HepG2 (cell line): ENCODE measurements at regions not wholly inside any gene's neighbourhood (a gene's known extent, or its start where the extent isn't known, plus 50 kb on each side); places are given as distances from the start of the nearest gene placed in this dataset.

Source experiments
- ATAC-seq: fragments of 200-7000 bp; cut with Tn5 transposase; 3 replicates; pipeline ENCODE4 v1.9.1; 2020; ENCODE audit warnings: mild to moderate bottlenecking, moderate library complexity
- BruUV-seq: library from RNA; stranded (reverse); fragments of 400-500 nt; replicated peaks from 2 replicates; lab custom pipeline; 2021; lab: Mats Ljungman, UMichigan
- CTCF ChIA-PET: fragments of 300-600 bp; formaldehyde crosslinking; extraction: SDS; loops from one replicate; lab custom pipeline; 2021; ENCODE audit warnings: low total read pairs, inconsistent platforms, low intra/inter-chr PET ratio; lab: Yijun Ruan, JAX
- POLR2A ChIA-PET: fragments of 350-600 bp; sonication (Branson Sonifier 250); formaldehyde crosslinking; loops from one replicate; lab custom pipeline; 2020; ENCODE audit warnings: antibody characterized with exemption, inconsistent platforms; lab: Yijun Ruan, JAX
- DNase-seq: peaks from one replicate; pipeline ENCODE4 v3.0.0-alpha.2; 2015; ENCODE audit warnings: low spot score
- FAIRE-seq: peaks from 3 replicates; lab custom pipeline; 2011; peaks lifted over from hg19 to GRCh38; lab: Jason Lieb, UNC
- H2AFZ ChIP-seq: one replicate; pipeline ENCODE4 v1.6.1; 2011; ENCODE audit warnings: low read length, inconsistent platforms
- H3K27ac ChIP-seq: fragments of 300-600 bp; 3 replicates; pipeline ENCODE4 v1.8.0; 2011; ENCODE audit warnings: mixed run types, mild to moderate bottlenecking, mixed read lengths, low read length, inconsistent platforms; ENCODE audit not compliant: insufficient read depth; ENCODE audit errors: extremely low read length
- H3K27me3 ChIP-seq, 2 experiments: fragments of 200-600 bp in 1 of 2; 2 replicates in 1 of 2; 3 replicates in 1 of 2; pipeline versions ENCODE4 v1.6.0 to v1.8.0; 2011; ENCODE audit warnings: low read length in 2 of 2, mild to moderate bottlenecking in 2 of 2, moderate library complexity in 2 of 2, inconsistent platforms in 1 of 2; ENCODE audit not compliant: insufficient read depth in 2 of 2, control insufficient read depth in 1 of 2
- H3K36me3 ChIP-seq, 2 experiments: fragments of 200-600 bp in 1 of 2; replicated peaks in 1 of 2; 2 replicates in 1 of 2; 3 replicates in 1 of 2; pipeline versions ENCODE4 v1.5.1 to v1.8.0; 2011; ENCODE audit warnings: low read length in 2 of 2, inconsistent platforms in 1 of 2; ENCODE audit not compliant: insufficient read depth in 2 of 2, control insufficient read depth in 1 of 2
- H3K4me1 ChIP-seq: 2 replicates; pipeline ENCODE4 v1.5.1; 2012; ENCODE audit warnings: low read length, inconsistent platforms; ENCODE audit not compliant: insufficient read depth
- H3K4me2 ChIP-seq: 2 replicates; pipeline ENCODE4 v1.6.0; 2011; ENCODE audit warnings: low read depth, low read length, inconsistent platforms
- H3K4me3 ChIP-seq, 3 experiments: fragments of 200-600 bp in 1 of 3; sonication (generic), shearing (Covaris generic) in 1 of 3; replicated peaks in 1 of 3; 2 replicates each; pipeline ENCODE4 v1.5.1; 2011 to 2016; ENCODE audit warnings: low read length in 3 of 3, inconsistent platforms in 2 of 3, low read depth in 2 of 3, mild to moderate bottlenecking in 2 of 3, control low read depth in 1 of 3, mixed read lengths in 1 of 3; ENCODE audit not compliant: insufficient read depth in 1 of 3
- H3K79me2 ChIP-seq: one replicate; pipeline ENCODE4 v1.6.1; 2011; ENCODE audit warnings: low read length, inconsistent platforms; ENCODE audit not compliant: insufficient read depth
- H3K9ac ChIP-seq: 2 replicates; pipeline ENCODE4 v1.6.0; 2011; ENCODE audit warnings: mild to moderate bottlenecking, low read depth, low read length, inconsistent platforms; ENCODE audit not compliant: insufficient read depth
- H3K9me3 ChIP-seq: 2 replicates; pipeline ENCODE4 v1.5.1; 2012; ENCODE audit warnings: mild to moderate bottlenecking, low read length
- H4K20me1 ChIP-seq: 2 replicates; pipeline ENCODE4 v1.6.0; 2011; ENCODE audit warnings: inconsistent platforms, mild to moderate bottlenecking, low read length, moderate library complexity; ENCODE audit not compliant: insufficient read depth
- ZNF747 ChIP-seq: sonication (generic); formaldehyde crosslinking; IDR thresholded peaks from 2 replicates; pipeline ENCODE4 v1.8.1; 2023; ENCODE audit warnings: missing genetic modification reagents, mild to moderate bottlenecking, borderline replicate concordance
- WGBS: methylation state at CpG from one replicate; pipeline ENCODE4 v1.1.6; 2017; ENCODE audit warnings: low lambda C conversion rate; 5-methylcytosine and 5-hydroxymethylcytosine counted together
- in situ Hi-C: cut with HindIII; loops from 2 replicates; pipeline ENCODE4 v1.10.0; 2017; ENCODE audit warnings: low pct_unique_long_range_greater_than_20kb; ENCODE audit not compliant: extremely low pct_ligation_motif_present
- intact Hi-C: fragments of 100-400 bp; cut with micrococcal nuclease; formaldehyde crosslinking; loops from one replicate; pipeline ENCODE4 v1.10.0; 2022; ENCODE audit not compliant: unreplicated experiment
- TF ChIP-seq, protein P1 (sequence below), 2 experiments: fragments of 450-650 bp in 1 of 2; sonication (generic) in 1 of 2; formaldehyde crosslinking in 1 of 2; IDR thresholded peaks; 2 replicates each; pipeline versions ENCODE4 v1.6.1 to v1.8.0; 2016 to 2022; ENCODE audit warnings: antibody characterized with exemption in 1 of 2, mild to moderate bottlenecking in 1 of 2, missing genetic modification reagents in 1 of 2

DNA sequence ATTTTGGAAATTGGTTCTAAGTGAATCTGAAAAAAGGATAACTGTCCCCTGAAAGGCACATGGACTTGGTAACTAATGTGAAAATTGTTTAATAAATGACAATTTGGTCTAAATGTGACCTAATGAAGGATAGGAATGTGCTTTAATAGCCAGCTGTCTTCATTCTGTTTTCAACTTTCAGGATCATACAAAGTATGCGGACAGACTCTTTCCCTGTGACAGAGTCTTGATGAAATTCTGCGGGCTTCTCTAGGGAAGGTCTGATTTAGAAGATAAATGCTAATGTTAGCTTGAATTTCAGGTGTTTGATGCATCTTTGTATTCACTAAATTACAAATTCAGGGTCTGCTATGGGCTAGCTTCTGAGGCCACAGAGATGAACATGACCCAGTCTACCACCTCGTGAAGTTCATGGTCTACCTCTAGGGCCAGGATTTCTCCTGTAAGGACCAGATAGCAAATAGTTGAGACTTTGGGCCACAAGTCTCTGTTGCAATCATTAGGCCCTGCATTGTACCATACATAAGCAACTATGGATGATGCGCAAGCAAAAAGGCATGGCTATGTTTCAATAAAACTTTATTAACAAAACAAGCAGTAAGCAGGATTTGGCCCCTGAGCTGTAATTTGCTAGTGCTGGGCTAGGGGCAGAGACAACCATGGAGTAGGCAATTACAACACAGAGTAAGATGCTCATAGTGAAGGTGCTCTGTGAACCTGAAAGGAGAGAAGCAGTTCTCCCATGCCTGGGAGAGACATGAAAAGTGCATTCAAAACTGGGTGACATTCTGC, 368.6 kb downstream of the INHBA start:
- in situ Hi-C loops (no loop called here), intact Hi-C loops (no loop called here)
- H3K9ac ChIP-seq: no peak overlapping the region
- no peaks in the 10 kb centered on the region for H4K20me1 ChIP-seq
- ChIA-PET POLR2A (no interaction called here), CTCF (no interaction called here)
- H3K27me3 ChIP-seq: no peaks in the 10 kb centered on the region
- H3K4me1 ChIP-seq: no peaks in the 10 kb centered on the region
- H2AFZ ChIP-seq: no peak overlapping the region
- TF ChIP-seq, protein P1, sequence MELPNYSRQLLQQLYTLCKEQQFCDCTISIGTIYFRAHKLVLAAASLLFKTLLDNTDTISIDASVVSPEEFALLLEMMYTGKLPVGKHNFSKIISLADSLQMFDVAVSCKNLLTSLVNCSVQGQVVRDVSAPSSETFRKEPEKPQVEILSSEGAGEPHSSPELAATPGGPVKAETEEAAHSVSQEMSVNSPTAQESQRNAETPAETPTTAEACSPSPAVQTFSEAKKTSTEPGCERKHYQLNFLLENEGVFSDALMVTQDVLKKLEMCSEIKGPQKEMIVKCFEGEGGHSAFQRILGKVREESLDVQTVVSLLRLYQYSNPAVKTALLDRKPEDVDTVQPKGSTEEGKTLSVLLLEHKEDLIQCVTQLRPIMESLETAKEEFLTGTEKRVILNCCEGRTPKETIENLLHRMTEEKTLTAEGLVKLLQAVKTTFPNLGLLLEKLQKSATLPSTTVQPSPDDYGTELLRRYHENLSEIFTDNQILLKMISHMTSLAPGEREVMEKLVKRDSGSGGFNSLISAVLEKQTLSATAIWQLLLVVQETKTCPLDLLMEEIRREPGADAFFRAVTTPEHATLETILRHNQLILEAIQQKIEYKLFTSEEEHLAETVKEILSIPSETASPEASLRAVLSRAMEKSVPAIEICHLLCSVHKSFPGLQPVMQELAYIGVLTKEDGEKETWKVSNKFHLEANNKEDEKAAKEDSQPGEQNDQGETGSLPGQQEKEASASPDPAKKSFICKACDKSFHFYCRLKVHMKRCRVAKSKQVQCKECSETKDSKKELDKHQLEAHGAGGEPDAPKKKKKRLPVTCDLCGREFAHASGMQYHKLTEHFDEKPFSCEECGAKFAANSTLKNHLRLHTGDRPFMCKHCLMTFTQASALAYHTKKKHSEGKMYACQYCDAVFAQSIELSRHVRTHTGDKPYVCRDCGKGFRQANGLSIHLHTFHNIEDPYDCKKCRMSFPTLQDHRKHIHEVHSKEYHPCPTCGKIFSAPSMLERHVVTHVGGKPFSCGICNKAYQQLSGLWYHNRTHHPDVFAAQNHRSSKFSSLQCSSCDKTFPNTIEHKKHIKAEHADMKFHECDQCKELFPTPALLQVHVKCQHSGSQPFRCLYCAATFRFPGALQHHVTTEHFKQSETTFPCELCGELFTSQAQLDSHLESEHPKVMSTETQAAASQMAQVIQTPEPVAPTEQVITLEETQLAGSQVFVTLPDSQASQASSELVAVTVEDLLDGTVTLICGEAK (IDR thresholded peaks at IDR 0.05): no peak
- TF ChIP-seq, protein P1 (CRISPR knock-in tag; IDR thresholded peaks at IDR 0.05): peak; percentile 77
- no peak for TF ChIP-seq ZNF747 (CRISPR knock-in tag)
- peaks cover 3% of the 10 kb centered on the region; the same call in 1 of the 2 replicates for H3K9me3 ChIP-seq
- no peak for ATAC-seq
- no TSS peak for BruUV-seq
- H3K36me3 ChIP-seq: no peaks in the 10 kb centered on the region
- H3K4me2 ChIP-seq: no peak overlapping the region
- DNase-seq: no peak
- 38% methylated on average over 4 of the region's 4 CpGs for WGBS
- H3K4me3 ChIP-seq: no peak overlapping the region
- FAIRE-seq: no peak
- no peaks in the 10 kb centered on the region for H3K79me2 ChIP-seq
- no peak overlapping the region for H3K27ac ChIP-seq
